Ishikawa (cell line): ENCODE measurements at regions not wholly inside any gene's neighbourhood (a gene's known extent, or its start where the extent isn't known, plus 50 kb on each side); places are given as distances from the start of the nearest gene placed in this dataset.

ENCODE experiments used
- CEBPB ChIP-seq: IDR thresholded peaks from 2 replicates; pipeline ENCODE4 v1.6.1; 2012
- CREB1 ChIP-seq: IDR thresholded peaks from 2 replicates; pipeline ENCODE4 v1.6.1; 2012; ENCODE audit warnings: low read depth
- EGR1 ChIP-seq: IDR thresholded peaks from 2 replicates; pipeline ENCODE4 v1.6.1; 2012
- EP300 ChIP-seq: IDR thresholded peaks from 2 replicates; pipeline ENCODE4 v1.6.1; 2012; ENCODE audit warnings: borderline replicate concordance
- FOXM1 ChIP-seq: IDR thresholded peaks from 2 replicates; pipeline ENCODE4 v1.6.1; 2012; ENCODE audit warnings: low read depth, borderline replicate concordance
- MAX ChIP-seq: IDR thresholded peaks from 2 replicates; pipeline ENCODE4 v1.6.1; 2012
- NFIC ChIP-seq: IDR thresholded peaks from 2 replicates; pipeline ENCODE4 v1.6.1; 2012
- RAD21 ChIP-seq: IDR thresholded peaks from 2 replicates; pipeline ENCODE4 v1.6.1; 2012; ENCODE audit warnings: low read depth
- REST ChIP-seq: IDR thresholded peaks from 2 replicates; pipeline ENCODE4 v1.6.1; 2012; ENCODE audit warnings: low read depth, mild to moderate bottlenecking
- TAF1 ChIP-seq: IDR thresholded peaks from 2 replicates; pipeline ENCODE4 v1.6.1; 2012; ENCODE audit warnings: low read depth, mild to moderate bottlenecking
- TCF12 ChIP-seq: IDR thresholded peaks from 2 replicates; pipeline ENCODE4 v1.6.1; 2012; ENCODE audit warnings: low read depth
- YY1 ChIP-seq: IDR thresholded peaks from 2 replicates; pipeline ENCODE4 v1.6.1; 2012; ENCODE audit warnings: low read depth
- ZBTB7A ChIP-seq: IDR thresholded peaks from 2 replicates; pipeline ENCODE4 v1.6.1; 2012; ENCODE audit warnings: low read depth

GRCh38 chr20:39333211-39333610 is 371.1 kb downstream of the DHX35 start:
- TF ChIP-seq EP300 (no peak), ZBTB7A (no peak), TAF1 (no peak), FOXM1 (no peak), NFIC (no peak), REST (no peak), CEBPB (no peak), EGR1 (no peak), MAX (no peak), YY1 (no peak), RAD21 (no peak), CREB1 (no peak), TCF12 (no peak)
